ENCODE measurements at regions not wholly inside any gene's neighbourhood (a gene's known extent, or its start where the extent isn't known, plus 50 kb on each side); places are given as distances from the start of the nearest gene placed in this dataset.

- no peak for TF ChIP-seq TCF7L2 (IDR thresholded peaks at IDR 0.05; ENCODE audit: borderline replicate concordance, extremely low read depth, insufficient read depth, insufficient read length)
- TF ChIP-seq SP1 (IDR thresholded peaks at IDR 0.05; ENCODE audit: low read depth): no peak
- TF ChIP-seq CBX3 (IDR thresholded peaks at IDR 0.05; ENCODE audit: low read depth): no peak
Measured at GRCh38 chr19:16022251-16022650, 54.0 kb upstream of the TPM4 start (continued).

- Histone ChIP-seq H4K20me1 (ENCODE audit: insufficient read depth) (no peaks in the 10 kb centered on the region), H3K9me3 (ENCODE audit: control insufficient read depth in 1 of 2, insufficient read depth in 1 of 2, low read depth in 1 of 2, low read length in 2 of 2) (no peaks in the 10 kb centered on the region), H3K27me3 (ENCODE audit: insufficient read depth, low read length) (no peaks in the 10 kb centered on the region), H3K4me2 (ENCODE audit: low read length) (no peak overlapping the region), H3K36me3 (ENCODE audit: control insufficient read depth in 1 of 2, insufficient read depth in 2 of 2, low read length in 2 of 2) (no peaks in the 10 kb centered on the region), H3K79me2 (ENCODE audit: insufficient read depth, low read length) (no peaks in the 10 kb centered on the region), H3K4me1 (ENCODE audit: control insufficient read depth in 1 of 2, insufficient read depth in 2 of 2, low read length in 2 of 2) (peaks cover 0 to 11% of the 10 kb centered on the region in 2 experiments; a peak in 2 of 4 replicates), H2AFZ (ENCODE audit: low read depth, low read length, poor library complexity, severe bottlenecking) (no peak overlapping the region), H3K9me2 (ENCODE audit: insufficient read depth) (no peaks in the 10 kb centered on the region), H3K9ac (ENCODE audit: low read length) (no peak overlapping the region), H3K27ac (ENCODE audit: low read depth, low read length) (no peak overlapping the region), H3K4me3 (replicated peaks in 1 of 2; ENCODE audit: low read depth in 1 of 2, low read length in 2 of 2) (no peak overlapping the region)
- no peak for TF ChIP-seq ZNF274 (IDR thresholded peaks at IDR 0.05; ENCODE audit: low read depth, low read length)
- ChIA-PET CTCF (no interaction called here), POLR2A (no interaction called here), RAD21 (ENCODE audit: low non-redundant PET in 1 of 2, low total read pairs in 2 of 2, uncharacterized antibody in 2 of 2, unreplicated experiment in 2 of 2) (no interaction called here)
- DNase-seq (ENCODE audit: low read depth, low spot score) (no peak), ATAC-seq (no peak)
- BruUV-seq (replicated peaks): no TSS peak
- intact Hi-C loops (cut with micrococcal nuclease): no loop called here
Measured at GRCh38 chr19:16022681-16023080, 53.6 kb upstream of the TPM4 start.

GRCh38 chr19:16023146-16023915 is 53.0 kb upstream of the TPM4 start:
- Histone ChIP-seq H3K27ac (ENCODE audit: low read depth, low read length) (no peak overlapping the region), H3K36me3 (ENCODE audit: control insufficient read depth in 1 of 2, insufficient read depth in 2 of 2, low read length in 2 of 2) (no peaks in the 10 kb centered on the region), H3K4me1 (ENCODE audit: control insufficient read depth in 1 of 2, insufficient read depth in 2 of 2, low read length in 2 of 2) (peaks cover 0 to 11% of the 10 kb centered on the region in 2 experiments; a peak in 2 of 4 replicates), H3K79me2 (ENCODE audit: insufficient read depth, low read length) (no peaks in the 10 kb centered on the region), H3K4me3 (replicated peaks in 1 of 2; ENCODE audit: low read depth in 1 of 2, low read length in 2 of 2) (no peak overlapping the region), H3K9ac (ENCODE audit: low read length) (no peak overlapping the region), H3K9me2 (ENCODE audit: insufficient read depth) (no peaks in the 10 kb centered on the region), H2AFZ (ENCODE audit: low read depth, low read length, poor library complexity, severe bottlenecking) (no peak overlapping the region), H4K20me1 (ENCODE audit: insufficient read depth) (no peaks in the 10 kb centered on the region), H3K27me3 (ENCODE audit: insufficient read depth, low read length) (no peaks in the 10 kb centered on the region), H3K9me3 (ENCODE audit: control insufficient read depth in 1 of 2, insufficient read depth in 1 of 2, low read depth in 1 of 2, low read length in 2 of 2) (no peaks in the 10 kb centered on the region), H3K4me2 (ENCODE audit: low read length) (no peak overlapping the region)
- RAD21 ChIA-PET (ENCODE audit: low non-redundant PET in 1 of 2, low total read pairs in 2 of 2, uncharacterized antibody in 2 of 2, unreplicated experiment in 2 of 2): no interaction called here
- BruUV-seq (replicated peaks): no TSS peak
- POLR2A ChIA-PET: no interaction called here
- intact Hi-C loops (cut with micrococcal nuclease): no loop called here
- TF ChIP-seq ZFX (IDR thresholded peaks at IDR 0.05): no peak
- TF ChIP-seq SIN3A (IDR thresholded peaks at IDR 0.05; ENCODE audit: low read depth): no peak
- no peak for TF ChIP-seq ATF3 (IDR thresholded peaks at IDR 0.05)
- no peak for TF ChIP-seq CEBPB (IDR thresholded peaks at IDR 0.05; ENCODE audit: low read depth)
- DNase-seq (ENCODE audit: low read depth, low spot score) (no peak), ATAC-seq (no peak)
- CTCF ChIA-PET: no interaction called here

Measured in HCT116 (cell line).